GM19455 (cell line): ENCODE measurements at regions not wholly inside any gene's neighbourhood (a gene's known extent, or its start where the extent isn't known, plus 50 kb on each side); places are given as distances from the start of the nearest gene placed in this dataset.

Experiments
- ATAC-seq: cut with Tn5 transposase; IDR thresholded peaks from one replicate; pipeline ENCODE4 v1.9.1; 2021; ENCODE audit not compliant: unreplicated experiment

GRCh38 chr16:66066404-66066803, 300.1 kb upstream of the CDH5 start:
- ATAC-seq, result no peak

- no peak for ATAC-seq
Measured at GRCh38 chr16:66065925-66066324, 300.6 kb upstream of the CDH5 start.

DNA sequence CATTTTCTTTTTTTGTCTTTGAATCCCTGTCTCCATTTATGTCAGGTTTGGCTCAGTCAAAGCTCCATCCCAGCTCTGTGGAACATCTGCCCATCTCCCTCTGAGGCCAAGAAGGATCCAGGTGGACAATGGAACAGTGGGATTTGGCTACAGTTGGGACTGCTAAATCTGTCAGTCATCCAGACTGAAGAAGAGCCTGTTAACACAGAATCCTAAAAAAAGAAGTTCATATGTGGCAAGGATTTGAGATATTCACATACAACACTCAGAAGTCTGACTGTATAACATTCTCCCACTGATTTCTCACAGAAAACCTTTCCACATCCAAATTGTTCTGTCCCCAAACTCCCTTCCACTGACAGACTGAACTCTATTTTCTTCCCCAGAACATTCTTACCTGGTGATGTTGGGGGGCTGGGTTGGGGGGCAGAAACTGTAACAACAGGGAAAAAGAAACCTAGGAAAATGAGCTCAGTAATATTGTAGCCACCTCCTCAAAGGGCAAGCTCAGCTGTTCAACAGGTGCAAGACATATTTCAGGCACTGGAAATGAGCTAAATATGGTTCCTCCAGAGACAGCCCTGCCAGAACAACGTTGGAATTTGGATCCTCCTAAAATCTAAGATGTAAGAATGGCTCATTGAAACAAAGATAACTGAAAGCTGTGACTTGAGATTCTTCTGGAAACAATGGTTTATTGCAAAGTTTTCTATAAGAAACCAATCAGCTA, 301.5 kb upstream of the CDH5 start:
- no peak for ATAC-seq

- no peak for ATAC-seq
Measured at GRCh38 chr16:66058832-66059231, 307.7 kb upstream of the CDH5 start.

GRCh38 chr16:66058172-66058691, 308.3 kb upstream of the CDH5 start:
- no peak for ATAC-seq

- no peak for ATAC-seq
Measured at GRCh38 chr16:66057057-66057456, 309.4 kb upstream of the CDH5 start.

DNA sequence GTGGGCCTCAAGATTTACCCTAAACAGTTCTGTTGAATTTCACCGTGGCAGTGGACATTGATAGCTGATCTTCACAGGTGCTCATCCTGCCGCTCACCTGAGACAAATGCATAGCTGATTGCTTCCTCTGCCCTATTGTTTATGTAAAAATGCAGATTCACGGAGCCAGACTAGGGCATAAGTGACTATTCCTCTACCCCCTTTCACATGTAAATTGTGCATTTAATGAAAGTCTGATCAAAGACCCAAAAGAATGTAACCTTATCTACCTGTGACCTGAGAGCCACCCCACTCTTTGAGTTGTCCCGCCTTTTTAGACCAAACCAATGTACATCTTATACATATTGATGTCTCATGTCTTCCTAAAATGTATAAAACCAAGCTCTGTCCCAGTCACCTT, 312.4 kb upstream of the CDH5 start:
- no peak for ATAC-seq

DNA sequence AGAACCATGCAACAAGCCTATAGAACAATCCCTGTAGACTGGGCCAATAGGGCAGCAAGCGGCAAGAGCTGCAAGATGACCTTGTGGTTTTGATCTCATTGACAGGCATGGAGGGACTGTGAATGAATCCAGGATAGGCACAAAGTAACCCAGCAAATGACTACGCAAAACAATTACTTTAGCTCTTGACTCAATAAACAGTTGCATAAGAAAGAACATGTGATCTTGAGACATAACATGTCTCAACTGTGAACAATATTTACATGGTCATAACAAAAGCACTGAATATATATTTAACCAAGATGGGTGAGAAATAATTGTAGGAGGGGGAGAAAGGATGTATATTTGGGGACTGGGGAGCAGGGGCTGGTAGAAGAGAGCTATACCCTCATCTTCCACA, 313.7 kb upstream of the CDH5 start:
- no peak for ATAC-seq

DNA sequence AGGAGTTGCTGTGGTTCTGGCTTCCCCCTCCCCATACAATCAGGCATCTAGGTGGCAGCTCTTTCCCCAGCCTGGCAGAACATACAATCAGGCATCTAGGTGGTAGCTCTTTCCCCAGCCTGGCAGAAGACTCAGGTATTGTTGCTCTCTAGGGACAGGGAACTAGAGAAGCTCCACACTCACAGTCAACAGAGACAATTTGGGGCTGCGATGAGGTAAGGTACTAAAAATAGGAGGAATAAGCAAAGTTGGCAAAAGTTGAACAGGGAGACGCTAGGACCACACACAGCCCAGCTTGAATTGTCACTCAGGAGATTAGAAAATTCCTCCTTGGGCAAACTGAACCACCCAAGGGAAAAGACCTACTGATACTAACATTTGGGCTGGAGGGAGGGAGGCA, 315.5 kb upstream of the CDH5 start:
- ATAC-seq, result no peak

GRCh38 chr16:66049865-66050264, 316.6 kb upstream of the CDH5 start:
- ATAC-seq, result no peak

DNA sequence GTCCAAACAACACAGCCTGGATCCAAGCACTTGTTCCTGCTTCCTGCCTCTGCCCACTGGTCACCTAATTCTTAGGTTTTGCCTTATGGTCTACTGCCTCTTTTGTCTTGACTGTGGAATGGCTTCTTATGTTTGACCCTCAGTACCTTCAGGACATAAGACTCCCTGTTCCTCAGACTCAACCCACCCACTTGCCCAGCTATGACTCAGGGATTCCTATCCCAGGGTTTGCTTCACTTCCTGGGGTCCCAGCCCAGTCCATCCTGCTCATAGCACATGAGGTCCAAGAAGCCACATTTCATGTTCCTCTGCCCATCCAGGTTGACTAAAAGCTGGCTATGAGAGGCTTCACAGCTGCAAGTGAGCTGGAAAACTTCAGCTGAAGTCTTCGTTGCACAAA, 320.9 kb upstream of the CDH5 start:
- ATAC-seq, result no peak

DNA sequence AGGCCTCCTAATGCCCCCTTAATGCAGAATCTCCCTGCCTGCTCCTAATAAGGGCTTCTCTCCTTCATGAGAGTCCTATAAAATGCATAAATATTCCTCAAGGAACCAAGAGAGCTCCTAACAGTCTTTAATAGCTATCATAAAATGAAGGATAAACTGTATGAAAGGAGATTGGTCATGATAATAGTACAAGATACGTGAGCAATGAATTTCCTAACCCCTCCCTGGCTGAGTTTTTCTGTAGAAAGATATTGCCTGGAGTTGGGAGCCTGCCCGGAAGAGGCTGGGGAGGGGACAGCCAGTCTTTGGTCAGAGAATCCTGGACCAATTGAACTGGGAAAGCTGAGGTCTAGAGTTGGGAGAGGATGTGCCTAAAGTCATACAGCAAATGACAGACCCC, 321.9 kb upstream of the CDH5 start:
- ATAC-seq, result no peak

DNA sequence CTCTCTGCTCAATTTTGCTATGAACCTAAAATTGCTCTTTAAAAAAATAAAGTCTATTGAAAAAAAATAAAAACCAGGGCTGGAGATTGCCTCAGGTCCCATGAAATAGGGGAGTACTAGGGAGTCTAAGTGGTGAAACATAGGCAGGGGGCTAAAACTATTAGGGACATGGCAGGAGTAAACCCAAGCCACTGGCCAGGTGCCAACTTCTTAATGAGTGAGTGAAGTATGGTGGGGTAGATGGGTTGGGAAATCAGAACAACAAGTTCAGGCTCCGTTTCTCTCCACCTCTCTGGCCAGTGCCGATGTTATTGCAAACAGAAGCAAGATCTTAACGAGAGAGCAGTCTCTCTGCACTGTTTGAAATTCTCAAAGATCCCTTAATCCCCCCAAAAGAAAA, 322.4 kb upstream of the CDH5 start:
- no peak for ATAC-seq

DNA sequence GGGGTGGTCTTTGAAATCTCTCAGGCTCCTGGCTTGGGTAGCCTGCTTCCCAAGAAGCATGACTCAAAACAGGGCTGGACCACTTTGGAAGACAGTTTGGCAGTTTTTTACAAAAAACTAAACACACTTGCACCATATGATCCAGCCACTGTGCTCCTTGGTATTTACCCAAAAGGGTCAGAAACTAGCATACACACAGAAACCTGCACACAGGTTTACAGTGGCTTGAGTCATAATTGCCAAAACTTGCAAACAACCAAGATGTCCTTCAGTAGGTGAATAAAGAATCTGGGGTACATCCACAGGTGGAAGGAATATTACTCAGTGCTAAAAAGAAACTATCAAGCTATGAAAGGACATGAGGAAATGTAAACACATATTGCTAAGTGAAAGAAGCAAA, 323.2 kb upstream of the CDH5 start:
- ATAC-seq, result no peak

GRCh38 chr16:66042341-66042740, 324.1 kb upstream of the CDH5 start:
- no peak for ATAC-seq

DNA sequence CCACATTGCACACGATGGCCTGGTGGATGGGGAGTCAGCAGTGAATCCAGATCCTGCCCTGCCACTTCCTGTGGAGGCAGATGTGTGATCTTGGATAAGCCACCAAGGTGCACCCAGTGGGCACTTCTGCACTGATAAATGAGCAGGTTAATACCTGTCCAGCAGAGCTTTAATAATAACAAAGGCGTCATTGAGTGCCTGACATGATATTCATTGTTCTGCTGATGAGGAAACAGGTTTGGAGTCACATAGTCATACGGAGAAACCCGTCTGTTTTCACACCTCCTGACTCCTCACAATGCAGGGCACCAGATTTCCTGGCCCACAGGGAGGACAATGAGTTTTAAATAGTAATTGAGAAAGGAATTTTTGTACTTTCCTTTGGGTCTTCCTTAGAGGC, 324.6 kb upstream of the CDH5 start:
- ATAC-seq, result no peak

- no peak for ATAC-seq
Measured at GRCh38 chr16:66039793-66040192, 326.7 kb upstream of the CDH5 start.

GRCh38 chr16:66036793-66037715, 329.4 kb upstream of the CDH5 start:
- ATAC-seq, result no peak

DNA sequence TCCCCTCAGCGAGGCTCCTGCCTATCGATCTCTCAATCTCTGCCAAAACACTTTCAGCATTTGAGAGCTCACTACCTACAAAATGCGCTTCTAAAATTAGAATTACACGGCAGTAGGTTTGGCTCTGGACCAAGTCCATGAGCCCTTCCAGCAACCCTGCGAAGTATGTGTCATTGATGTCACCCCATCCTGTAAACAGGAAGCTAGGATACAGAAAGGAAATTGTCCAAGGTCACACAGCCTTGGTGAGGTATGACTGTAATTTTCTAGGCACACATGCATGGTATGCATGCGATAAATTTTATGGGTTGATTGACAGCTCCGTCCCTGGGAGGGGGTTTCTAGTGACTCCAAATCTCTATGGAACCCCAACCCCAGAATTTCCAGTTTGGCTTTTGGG, 330.3 kb upstream of the CDH5 start:
- ATAC-seq, result no peak

DNA sequence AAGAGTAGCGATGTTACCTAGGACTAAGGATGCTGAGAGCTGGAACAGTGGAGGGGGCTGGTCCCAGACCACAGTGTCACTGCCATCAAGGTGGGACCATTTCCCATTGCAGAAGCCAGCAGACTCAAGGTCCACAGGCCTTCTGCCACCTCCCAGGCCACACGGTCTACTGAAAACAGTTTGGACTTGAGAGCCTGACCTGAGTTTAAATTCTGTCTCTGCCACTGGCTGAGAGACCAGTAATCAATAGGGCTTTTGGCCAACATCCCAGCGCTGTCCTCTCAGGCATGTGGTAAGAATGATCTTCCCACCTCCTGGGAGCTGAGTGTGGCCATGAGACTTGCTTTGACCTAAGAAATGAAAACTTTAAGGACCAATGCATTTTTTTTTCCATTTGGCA, 331.4 kb upstream of the CDH5 start:
- no peak for ATAC-seq

- no peak for ATAC-seq
Measured at GRCh38 chr16:66032841-66033240, 333.6 kb upstream of the CDH5 start.

DNA sequence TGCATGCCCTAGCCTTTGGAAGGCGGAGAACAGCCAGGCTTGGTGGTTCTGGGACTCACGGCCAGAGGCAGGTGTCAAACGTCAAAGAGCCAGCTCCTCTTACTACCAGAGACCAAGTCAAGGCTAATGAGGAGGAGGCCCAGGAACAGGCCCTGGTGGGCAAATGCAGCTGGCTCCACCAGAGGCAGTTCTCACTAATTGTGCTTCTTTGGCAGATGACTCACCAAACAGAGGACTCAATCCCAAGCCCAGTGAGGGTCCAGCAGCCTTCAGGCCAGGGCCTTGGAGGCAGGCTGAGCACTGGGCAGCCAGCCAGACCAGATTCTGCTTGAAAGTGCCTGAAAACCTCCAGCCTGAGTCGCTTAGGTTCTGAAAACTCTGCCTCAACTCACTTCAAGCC, 336.5 kb upstream of the CDH5 start:
- ATAC-seq, result no peak
